SK-N-SH treated with all-trans-retinoic acid at 6 μM for 48 hours (cell line): ENCODE measurements at regions not wholly inside any gene's neighbourhood (a gene's known extent, or its start where the extent isn't known, plus 50 kb on each side); places are given as distances from the start of the nearest gene placed in this dataset.

Source experiments
- ARNTL ChIP-seq: fragments of 450-650 bp; formaldehyde crosslinking; IDR thresholded peaks from 2 replicates; pipeline ENCODE4 v1.5.0; 2020; ENCODE audit warnings: low read depth, mild to moderate bottlenecking, moderate library complexity, borderline replicate concordance
- CREB5 ChIP-seq: fragments of 250-450 bp; sonication (Bioruptor Pico); IDR thresholded peaks from 2 replicates; pipeline ENCODE4 v1.5.1; 2020; ENCODE audit warnings: low read depth, mild to moderate bottlenecking, moderate library complexity
- CSDC2 ChIP-seq: fragments of 250-450 bp; sonication (Bioruptor Pico); IDR thresholded peaks from 2 replicates; pipeline ENCODE4 v1.5.0; 2020; ENCODE audit warnings: mild to moderate bottlenecking, moderate library complexity
- ISL1 ChIP-seq: fragments of 250-450 bp; sonication (Bioruptor Pico); IDR thresholded peaks from 2 replicates; pipeline ENCODE4 v2.1.2; 2022; ENCODE audit warnings: mild to moderate bottlenecking, moderate library complexity
- OSR1 ChIP-seq: fragments of 250-450 bp; sonication (Bioruptor Pico); IDR thresholded peaks from 2 replicates; pipeline ENCODE4 v1.8.0; 2022; ENCODE audit warnings: moderate library complexity, mild to moderate bottlenecking, inconsistent platforms
- PATZ1 ChIP-seq: fragments of 250-450 bp; sonication (Bioruptor Pico); IDR thresholded peaks from 2 replicates; pipeline ENCODE4 v1.8.0; 2020; ENCODE audit warnings: mild to moderate bottlenecking, moderate library complexity, borderline replicate concordance
- POU6F1 ChIP-seq: fragments of 250-450 bp; sonication (Bioruptor Pico); IDR thresholded peaks from 2 replicates; pipeline ENCODE4 v1.8.0; 2021; ENCODE audit warnings: low read depth, mild to moderate bottlenecking, moderate library complexity, borderline replicate concordance
- RARB ChIP-seq: fragments of 250-450 bp; sonication (Bioruptor Pico); IDR thresholded peaks from 2 replicates; pipeline ENCODE4 v1.8.0; 2021; ENCODE audit warnings: mild to moderate bottlenecking, moderate library complexity
- ZC3H10 ChIP-seq: fragments of 250-450 bp; sonication (Bioruptor Pico); IDR thresholded peaks from 2 replicates; pipeline ENCODE4 v1.5.1; 2021; ENCODE audit warnings: mild to moderate bottlenecking, moderate library complexity
- ZFP30 ChIP-seq: fragments of 450-650 bp; formaldehyde crosslinking; IDR thresholded peaks from 2 replicates; pipeline ENCODE4 v1.5.0; 2022; ENCODE audit warnings: mild to moderate bottlenecking, moderate library complexity
- ZNF70 ChIP-seq: fragments of 450-650 bp; formaldehyde crosslinking; IDR thresholded peaks from 2 replicates; pipeline ENCODE4 v1.5.0; 2020; ENCODE audit warnings: mild to moderate bottlenecking, moderate library complexity
- ZNF8 ChIP-seq: fragments of 450-650 bp; formaldehyde crosslinking; IDR thresholded peaks from 2 replicates; pipeline ENCODE4 v1.5.0; 2020; ENCODE audit warnings: mild to moderate bottlenecking, moderate library complexity

- TF ChIP-seq ZNF8 (CRISPR knock-in tag) (no peak), ZFP30 (no peak), CREB5 (no peak), PATZ1 (CRISPR knock-in tag) (no peak), RARB (no peak), OSR1 (no peak), POU6F1 (CRISPR knock-in tag) (no peak), ARNTL (no peak), ISL1 (CRISPR knock-in tag) (no peak), ZC3H10 (CRISPR knock-in tag) (no peak), ZNF70 (CRISPR knock-in tag) (no peak), CSDC2 (CRISPR knock-in tag) (no peak)
These were observed 120.3 kb upstream of the RAB6C start for GRCh38 chr2:129859175-129859574.
